NCI-H2196 (cell line): ENCODE measurements at regions not wholly inside any gene's neighbourhood (a gene's known extent, or its start where the extent isn't known, plus 50 kb on each side); places are given as distances from the start of the nearest gene placed in this dataset.
"Not testable (repeated sequence)": the region's sequence is repeated elsewhere in the genome, so short reads cannot be mapped to it uniquely, and the experiment has no call there.

Source experiments
- DNase-seq: peaks from one replicate; lab custom pipeline; 2025; ENCODE audit not compliant: unreplicated experiment; lab: John Stamatoyannopoulos, UW

DNA sequence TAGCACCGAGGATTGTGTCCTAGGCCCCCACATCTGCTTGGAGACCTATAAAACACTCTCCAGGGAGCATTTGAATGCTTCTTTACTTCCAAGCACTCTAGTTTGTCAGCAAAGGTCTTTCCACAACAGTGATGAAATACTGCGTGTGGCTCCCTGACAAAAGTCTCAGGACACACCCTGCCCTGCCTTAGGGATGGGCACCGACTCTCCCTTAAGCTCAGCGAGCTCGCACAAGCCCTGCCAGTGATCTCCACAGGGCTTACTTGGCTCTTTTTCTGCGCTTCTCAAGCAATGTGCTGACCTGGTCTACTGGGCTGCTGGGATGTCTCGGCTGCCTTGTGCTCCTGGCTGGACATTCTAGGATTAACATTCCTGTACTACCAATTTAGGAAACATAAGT lies 84.3 kb upstream of the MPP7 start:
- no peak for DNase-seq

DNA sequence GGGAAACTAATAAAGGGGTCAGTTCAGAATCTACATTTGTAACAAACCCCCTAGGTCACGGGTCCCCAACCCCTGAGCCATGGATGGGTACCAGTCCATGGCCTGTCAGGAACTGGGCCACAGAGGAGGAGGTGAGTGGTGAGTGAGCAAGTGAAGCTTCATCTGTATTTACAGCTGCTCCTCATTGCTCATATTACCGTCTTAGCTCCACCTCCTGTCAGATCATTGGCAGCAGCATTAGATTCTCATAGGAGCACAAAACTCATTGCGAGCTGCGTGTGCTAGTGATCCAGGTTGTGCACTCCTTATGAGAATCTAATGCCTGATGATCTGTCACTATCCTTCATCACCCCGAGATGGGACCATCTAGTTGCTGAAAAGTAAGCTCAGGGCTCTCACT lies 88.4 kb upstream of the MPP7 start:
- DNase-seq = no peak

DNA sequence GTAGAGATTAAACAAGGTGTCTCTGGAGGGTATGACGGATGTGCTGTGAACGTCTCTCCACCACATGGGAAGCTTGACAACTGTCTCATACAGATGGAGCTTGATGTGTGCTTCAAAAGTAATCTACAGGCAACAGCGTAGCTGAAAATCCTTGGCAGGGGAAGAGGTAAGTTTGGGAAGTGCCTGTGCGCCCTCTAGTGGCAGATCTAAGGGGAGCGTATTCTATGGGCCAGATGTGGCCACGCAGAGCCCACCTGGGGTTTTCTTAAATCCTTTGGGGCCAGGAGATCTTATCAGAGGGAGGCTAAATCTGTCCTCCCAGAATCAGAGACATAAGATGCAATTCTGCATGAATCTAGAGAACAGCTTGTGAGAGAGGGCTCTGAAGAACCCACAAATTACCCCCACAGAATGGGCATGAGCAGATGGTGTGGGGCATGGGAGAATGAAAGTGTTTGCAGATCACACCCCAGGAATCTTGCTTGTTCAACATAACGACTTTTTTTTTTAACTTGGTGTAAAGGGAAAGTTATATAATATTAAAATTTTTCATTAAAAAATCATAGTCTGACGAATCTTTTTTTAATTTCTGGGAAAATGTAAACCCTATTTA lies 91.2 kb upstream of the MPP7 start:
- DNase-seq = peak; percentile 47

DNA sequence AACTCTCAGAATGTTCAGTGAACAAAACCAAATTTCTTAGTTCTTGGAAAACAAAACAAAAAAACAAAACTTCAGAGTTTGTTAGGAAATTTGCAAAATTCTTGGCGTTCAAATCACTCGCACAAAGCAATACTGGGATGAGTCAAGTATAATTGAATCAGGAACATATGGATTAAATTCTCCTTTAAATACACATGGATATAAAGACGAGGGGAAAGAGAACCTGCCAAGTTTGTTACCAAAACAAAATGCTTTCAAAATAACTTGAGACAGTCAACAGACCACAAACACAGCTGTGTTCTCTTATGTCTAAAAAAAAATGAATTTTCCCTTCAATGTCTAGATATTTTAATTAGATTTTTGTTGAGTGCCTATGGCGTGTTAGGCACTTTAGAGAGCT lies 93.5 kb upstream of the MPP7 start:
- no peak for DNase-seq

DNA sequence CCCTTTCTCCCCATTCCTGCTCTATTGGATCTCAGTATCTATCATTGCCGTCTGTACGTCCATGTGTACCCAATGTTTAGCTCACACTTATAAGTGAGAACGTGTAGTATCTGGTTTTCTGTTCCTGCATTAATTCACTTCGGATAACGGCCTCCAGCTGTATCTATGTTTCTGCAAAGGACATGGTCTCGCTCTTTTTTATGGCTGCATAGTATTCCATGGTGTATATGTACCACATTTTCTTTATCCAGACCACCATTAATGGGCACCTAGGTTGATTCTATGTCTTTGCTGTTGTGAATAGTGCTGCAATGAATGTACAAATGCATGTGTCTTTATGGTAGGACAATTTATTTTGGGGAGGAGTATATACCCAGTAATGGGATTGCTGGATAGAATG lies 94.4 kb upstream of the MPP7 start:
- DNase-seq = no peak

DNA sequence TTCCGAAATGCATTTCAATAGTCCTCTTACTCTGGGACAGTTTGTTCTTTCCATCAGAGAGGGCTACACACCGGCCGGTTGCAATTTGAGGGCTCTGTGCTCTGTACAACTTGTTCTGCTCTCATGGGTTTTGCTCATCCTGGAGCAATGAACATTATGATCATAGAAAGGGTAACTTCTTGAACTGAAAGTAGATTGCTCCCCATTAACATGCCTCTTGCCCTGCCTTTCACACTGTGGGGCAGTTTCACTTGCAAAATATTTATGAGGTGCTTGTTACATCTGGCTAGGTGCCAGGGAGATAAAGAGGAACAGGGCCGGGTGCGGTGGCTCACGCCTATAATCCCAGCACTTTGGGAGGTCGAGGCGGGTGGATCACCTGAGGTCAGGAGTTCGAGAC lies 97.3 kb upstream of the MPP7 start:
- no peak for DNase-seq

DNA sequence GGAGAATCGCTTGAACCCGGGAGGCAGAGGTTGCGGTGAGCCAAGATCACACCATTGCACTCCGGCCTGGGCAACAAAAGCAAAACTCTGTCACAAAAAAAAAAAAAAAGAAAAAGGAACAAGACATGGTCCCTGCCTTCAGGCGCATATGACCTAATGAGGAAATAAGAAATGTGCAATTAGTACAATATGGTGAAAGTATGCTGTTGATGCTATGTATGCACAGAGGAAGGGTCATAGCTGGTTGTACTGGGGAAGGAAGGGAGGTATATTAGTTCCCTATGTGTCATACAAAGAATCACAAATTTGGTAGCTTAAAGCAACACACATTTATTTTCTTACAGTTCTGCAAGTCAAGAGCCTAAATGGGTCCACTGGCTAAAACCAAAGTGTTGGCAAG lies 97.8 kb upstream of the MPP7 start:
- no peak for DNase-seq

DNA sequence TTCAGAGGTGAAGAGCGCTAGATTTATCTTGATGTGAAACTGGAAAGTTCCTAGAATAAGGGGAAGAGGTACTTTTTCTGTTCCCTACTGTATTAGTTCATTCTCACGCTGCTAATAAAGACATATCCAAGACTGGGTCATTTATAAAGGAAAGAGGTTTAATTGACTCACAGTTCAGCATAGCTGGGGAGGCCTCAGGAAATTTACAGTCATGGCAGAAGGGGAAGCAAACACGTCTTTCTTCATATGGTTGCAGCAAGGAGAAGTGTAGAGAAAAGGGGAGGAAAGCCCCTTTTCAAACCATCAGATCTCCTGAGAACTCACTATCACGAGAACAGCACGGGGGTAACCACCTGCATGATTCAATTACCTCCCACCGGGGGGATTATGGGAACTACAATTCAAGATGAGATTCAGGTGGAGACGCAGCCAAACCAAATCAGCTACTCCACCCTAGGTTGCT lies 99.8 kb upstream of the MPP7 start:
- DNase-seq = not testable (repeated sequence)

DNA sequence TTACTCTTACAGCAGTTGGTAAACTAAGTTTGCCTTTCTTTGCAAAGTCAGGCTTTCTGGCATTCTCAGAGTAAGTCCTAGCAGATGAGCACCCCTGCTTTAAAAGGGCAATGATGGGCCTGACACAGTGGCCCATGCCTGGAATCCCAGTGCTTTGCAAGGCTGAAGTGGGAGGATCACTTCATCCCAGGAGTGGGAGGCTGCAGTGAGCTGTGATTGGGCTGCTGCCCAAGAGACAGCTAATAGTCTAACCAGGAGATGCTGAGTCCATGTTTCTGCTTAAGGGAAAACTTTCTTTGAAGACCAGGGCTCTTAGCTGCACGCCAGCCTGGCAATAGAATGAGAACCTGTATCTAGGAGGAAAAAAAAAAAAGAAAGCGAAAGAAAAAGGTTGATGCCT lies 100.2 kb upstream of the MPP7 start:
- no peak for DNase-seq

DNA sequence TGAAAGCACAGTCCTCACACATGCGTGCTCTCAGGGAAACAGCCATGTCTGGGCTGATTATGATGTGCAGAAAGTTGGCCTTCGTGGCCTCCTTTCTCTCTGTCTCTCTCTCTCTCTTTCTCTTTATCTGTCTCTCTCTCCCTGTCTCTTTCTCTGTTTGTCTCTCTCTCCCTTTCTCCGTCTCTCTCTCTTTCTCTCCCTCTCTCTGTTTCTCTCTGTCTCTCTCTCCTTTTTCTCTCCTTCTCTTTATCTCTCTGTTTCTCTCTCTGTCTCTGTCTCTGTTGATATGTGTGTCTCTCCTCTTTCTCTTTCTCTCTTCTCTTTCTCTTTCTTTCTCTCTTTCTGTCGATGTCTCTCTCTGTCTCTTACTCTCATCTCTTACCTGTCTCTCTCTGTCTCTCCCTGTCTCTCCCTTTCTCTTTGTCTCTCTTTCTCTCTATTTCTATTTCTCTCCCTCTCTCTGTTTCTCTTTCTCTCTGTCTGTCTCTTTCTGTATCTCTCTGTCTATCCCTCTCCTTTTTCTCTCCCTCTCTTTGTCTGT lies 105.4 kb upstream of the MPP7 start:
- no peak for DNase-seq

DNA sequence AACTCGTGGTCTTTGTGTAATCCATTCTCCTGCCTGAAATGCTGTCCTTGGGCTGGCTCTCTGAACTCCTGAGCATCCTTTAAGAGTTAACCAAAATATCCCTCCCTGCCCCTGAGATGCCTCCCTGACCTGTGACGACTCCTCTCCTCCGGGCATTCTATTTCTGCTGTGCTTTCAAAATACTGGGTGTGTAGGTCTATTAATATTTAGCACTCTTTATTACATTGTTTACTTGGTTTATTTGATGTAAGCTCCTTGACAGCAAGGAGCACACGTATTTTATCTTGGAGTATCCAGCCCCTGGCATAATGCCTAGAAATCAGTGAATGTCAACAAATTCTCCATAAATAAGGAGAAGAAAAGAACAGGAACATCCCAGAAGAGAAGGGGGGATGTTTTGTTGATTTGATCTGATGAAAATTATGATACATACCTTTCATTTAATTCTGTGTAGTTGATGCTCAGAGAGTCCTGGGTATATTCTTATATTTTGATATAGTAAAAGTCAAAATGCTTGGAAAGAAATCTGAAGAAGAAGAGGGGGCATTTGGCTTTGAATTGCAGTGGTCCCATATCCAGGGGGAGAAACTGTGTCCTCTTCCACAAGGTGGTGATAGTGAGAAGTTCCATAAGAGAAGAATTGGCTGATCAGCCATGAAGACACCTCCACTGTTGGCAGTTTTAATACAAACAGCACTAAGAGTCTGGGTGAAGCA lies 107.7 kb upstream of the MPP7 start:
- DNase-seq = peak; percentile 6

DNA sequence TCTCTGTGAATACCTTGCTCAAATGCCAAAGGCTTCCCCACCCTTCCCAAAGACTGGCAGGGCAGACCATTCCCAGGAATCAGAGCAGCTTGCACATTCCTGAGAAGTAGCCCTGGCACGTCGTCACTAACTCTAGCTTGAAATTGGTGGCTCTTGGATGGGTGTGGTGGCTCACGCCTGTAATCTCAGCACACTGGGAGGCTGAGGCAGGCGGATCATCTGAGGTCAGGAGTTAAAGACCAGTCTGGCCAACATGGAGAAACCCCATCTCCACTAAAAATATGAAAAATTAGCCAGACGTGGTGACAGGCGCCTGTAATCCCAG lies 108.2 kb upstream of the MPP7 start:
- DNase-seq = no peak

DNA sequence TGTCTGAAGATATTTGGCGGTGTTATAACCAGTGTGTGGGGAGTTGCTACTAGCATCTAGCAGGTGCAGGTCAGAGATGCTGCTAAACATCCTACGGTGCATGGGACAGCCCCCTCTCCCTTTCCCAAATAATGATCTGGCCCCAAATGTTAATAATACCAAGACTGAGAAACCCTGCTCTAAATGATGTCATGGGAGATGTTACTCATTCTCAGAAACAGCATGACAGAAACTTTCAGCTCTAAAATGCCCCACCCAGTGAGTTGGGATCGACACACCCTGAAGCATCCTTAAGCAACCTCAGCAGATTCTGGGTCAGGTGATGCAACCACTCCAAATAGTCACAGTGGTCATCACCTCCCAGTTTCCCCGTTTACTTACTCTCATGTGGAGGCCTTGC lies 108.8 kb upstream of the MPP7 start:
- no peak for DNase-seq

DNA sequence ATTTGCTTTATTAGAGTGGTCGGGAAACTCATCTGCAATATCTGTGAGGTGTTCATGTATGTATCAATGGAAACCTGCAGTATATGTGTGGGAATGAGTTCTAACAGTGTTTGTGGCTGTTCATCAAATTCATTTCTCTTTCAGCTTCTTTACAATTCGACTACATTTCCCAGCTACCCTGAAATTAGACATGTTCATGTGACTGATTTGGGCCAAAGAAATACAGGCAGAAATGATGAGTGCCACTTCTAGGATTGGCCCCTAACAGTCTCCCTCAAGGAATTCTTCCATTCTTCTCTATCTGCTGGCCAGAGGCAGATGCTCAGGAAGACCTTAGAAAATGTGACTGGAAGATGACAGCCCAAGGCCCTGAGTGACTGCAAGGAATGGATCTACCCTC lies 114.8 kb upstream of the WAC start:
- DNase-seq = no peak

DNA sequence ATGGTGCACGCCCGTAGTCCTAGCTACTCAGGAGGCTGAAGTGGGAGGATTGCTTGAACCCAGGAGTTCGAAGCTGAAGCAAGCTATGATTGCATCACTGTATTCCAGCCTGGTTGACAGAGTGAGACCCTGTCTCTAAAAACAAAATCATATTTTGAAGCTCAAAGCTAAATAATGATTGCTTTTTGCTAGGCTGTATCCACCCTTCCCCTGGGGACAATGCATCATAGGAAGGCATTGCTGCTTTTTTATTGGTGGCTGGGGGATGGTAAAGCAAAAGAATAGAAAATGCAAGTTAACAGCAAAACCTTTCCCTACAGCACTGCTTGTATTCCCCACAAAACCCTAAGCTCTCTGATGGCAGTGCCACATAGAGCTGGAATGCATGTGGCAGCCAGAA lies 107.5 kb upstream of the WAC start:
- DNase-seq = no peak

DNA sequence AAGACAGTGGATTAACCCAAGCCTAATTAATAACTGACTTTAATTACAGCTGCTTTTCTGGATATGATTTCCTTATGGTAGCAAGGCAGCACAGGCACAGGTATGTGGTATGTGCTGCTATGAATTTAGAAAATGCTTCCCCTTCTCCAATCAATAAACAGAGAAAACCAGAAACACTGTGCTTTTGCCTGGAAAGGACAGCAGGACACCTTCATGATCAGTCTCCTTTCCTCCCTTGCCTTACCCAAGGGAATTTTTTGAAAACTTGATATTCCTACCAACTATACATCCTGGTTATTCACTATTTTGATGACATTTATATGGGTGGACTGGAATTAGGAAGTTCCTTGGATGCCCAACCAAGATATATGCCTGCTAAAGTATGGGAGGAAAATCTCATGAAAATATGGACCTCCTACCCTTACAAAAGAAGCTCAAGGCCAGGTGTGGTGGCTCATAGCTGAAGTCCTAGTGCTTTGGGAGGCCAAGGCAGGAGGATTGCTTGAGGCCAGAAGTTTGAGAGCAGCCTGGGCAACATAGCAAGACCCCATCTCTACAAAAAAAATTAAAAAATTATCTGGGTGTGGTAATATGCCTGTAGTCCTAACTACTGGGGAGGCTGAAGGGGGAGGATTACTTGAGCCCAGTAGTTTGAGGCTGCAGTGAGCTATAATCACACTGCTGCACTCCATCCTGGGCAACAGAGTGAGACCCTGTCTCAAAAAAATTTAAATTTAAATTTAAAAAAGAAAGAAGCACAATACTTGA lies 106.3 kb upstream of the WAC start:
- DNase-seq = no peak

DNA sequence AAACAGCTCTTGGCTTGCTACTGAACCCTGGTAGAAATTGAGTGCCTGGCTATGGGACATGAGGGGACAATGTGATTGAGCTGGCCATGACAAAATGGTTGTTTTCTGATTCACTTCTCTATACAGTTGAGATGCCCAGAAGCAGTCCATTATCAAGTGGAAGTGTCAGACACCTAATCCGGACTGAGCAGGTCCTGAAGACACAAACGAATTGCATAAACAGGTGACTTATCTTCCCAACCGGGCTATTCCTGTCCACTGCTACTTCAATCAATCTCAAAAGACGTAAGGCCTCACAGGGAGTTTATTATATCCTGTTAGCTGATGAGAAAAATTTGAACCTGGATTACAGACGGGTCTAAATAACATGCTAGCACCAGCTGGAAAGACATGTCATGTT lies 105.5 kb upstream of the WAC start:
- no peak for DNase-seq

DNA sequence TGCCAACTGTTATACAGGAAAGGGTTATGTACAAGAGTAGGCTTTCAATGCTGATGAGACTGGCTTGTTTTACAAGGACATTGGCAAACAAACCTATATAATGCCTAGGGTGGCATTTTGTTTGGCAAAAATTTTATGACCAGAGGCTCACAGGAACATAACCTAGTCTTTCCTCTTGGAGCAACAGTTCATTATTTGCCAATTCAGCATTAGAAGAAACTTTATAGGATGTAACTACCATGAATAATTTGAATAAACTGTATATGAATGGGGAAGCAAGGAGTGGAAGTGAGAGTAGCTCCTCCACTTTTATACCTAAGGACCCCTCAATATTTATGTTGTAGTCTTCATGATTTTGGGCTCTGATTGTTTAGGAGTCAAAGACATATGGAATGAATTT lies 103.9 kb upstream of the WAC start:
- no peak for DNase-seq

DNA sequence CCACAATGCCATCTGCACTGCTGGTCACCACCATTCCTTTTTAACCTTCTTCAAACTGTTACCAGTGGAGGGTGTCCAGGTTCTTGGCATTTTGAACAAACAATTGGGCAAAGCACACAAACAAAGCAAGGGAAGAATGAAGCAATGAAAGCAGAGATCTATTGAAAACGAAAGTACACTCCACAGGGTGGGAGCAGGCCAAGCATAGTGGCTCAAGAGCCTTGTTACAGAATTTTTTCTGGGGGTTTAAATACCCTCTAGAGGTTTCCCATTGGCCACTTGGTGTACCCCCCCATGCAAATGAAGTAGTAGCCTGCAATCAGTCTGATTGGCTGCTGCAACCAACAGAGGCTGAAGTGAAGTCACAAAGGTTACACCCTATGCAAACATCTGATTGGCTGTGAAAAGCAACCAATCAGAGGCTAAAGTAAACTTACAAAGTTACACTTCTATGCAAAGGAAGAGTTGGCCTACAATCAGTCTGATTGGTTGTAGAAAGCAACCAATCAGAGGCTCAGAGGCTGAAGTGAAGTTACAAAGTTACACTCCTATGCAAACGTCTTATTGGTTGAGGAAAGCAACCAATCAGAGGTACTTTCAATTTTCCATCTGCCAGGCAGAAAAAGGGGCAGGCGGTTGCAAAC lies 103.2 kb upstream of the WAC start:
- no peak for DNase-seq

DNA sequence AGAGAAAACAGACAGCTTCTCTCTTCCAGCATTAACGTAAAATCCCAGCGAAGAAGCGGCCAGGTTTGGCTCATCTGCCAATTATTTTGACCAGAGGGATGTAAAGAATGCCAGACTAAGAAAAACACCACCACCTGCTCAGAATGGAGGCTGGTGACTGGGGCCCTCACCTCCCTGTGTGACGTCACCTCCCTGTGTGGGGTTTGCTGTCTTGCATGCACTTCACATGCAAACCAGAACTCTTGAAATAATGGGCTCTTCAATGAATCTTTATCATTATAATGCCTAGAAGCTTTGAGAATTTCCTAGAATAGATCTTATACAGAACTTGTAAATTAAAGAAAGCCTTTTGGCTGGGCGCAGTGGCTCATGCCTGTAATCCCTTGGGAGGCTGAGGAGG lies 101.8 kb upstream of the WAC start:
- no peak for DNase-seq

DNA sequence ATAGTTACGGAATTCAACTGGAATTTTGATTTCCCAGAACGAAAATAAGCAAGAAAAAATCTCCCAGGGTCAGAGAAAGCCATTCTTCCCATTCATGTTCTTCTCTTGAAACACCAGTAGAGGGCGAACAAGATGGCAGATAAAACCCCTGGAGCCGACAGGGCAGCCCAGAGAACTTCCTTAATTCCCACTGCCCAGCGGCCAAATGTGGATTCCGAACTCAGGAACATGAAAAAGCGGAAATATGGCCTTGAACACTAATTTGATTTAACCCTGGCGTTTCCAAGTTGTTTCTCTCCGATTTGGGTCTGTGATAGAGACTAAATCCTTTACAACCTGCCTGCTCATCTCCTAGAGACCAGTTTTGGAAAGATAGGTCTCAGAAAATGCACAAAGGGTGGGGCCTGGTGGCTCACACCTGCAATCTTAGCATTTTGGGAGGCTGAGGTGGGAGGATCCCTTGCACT lies 100.7 kb upstream of the WAC start:
- peak; percentile 40 for DNase-seq

DNA sequence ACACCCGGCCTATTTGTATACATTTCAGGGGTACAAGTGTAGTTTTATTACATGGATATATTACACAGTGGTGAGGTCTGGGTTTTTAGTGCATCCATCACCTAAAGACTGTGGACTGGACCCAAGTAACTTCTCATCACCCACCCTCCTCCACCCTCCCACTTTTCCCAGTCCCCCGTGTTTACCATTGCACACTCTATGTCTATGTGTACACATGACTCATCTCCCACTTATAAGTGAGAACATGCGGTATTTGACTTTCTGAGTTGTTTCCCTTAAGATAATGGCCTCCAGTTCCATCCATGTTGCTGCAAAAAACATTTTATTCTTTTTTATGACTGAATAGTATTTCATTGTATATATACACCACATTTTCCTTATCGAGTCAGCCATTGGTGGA lies 98.9 kb upstream of the WAC start:
- no peak for DNase-seq
